Mesodermal cell (in vitro differentiated cells): ENCODE measurements at regions not wholly inside any gene's neighbourhood (a gene's known extent, or its start where the extent isn't known, plus 50 kb on each side); places are given as distances from the start of the nearest gene placed in this dataset.
"Not testable (repeated sequence)": the region's sequence is repeated elsewhere in the genome, so short reads cannot be mapped to it uniquely, and the experiment has no call there.

Experiments
- H3K27ac ChIP-seq: 2 replicates; pipeline ENCODE4 v1.7.0; 2013; ENCODE audit warnings: mild to moderate bottlenecking, low read depth, low read length, moderate library complexity; ENCODE audit not compliant: severe bottlenecking
- H3K36me3 ChIP-seq: 2 replicates; pipeline ENCODE4 v1.7.1; 2013; ENCODE audit warnings: mild to moderate bottlenecking, low read length, moderate library complexity; ENCODE audit not compliant: control insufficient read depth, insufficient read depth
- H3K4me1 ChIP-seq: one replicate; pipeline ENCODE4 v1.7.1; 2013; ENCODE audit warnings: mild to moderate bottlenecking, low read length; ENCODE audit not compliant: insufficient read depth, control insufficient read depth, poor library complexity, severe bottlenecking
- H3K4me3 ChIP-seq: 2 replicates; pipeline ENCODE4 v1.7.0; 2013; ENCODE audit warnings: low read length, control low read depth, mild to moderate bottlenecking; ENCODE audit not compliant: insufficient read depth, poor library complexity, severe bottlenecking; ENCODE audit errors: extremely low read depth
- H3K9me3 ChIP-seq: 2 replicates; pipeline ENCODE4 v1.7.1; 2013; ENCODE audit warnings: mild to moderate bottlenecking, low read length, moderate library complexity; ENCODE audit not compliant: control insufficient read depth
- WGBS, 2 experiments: methylation state at CpG; one replicate each; pipeline ENCODE4 v1.1.5; 2013; ENCODE audit warnings: missing lambda C conversion rate in 2 of 2; ENCODE audit not compliant: insufficient coverage in 2 of 2; 5-methylcytosine and 5-hydroxymethylcytosine counted together

DNA sequence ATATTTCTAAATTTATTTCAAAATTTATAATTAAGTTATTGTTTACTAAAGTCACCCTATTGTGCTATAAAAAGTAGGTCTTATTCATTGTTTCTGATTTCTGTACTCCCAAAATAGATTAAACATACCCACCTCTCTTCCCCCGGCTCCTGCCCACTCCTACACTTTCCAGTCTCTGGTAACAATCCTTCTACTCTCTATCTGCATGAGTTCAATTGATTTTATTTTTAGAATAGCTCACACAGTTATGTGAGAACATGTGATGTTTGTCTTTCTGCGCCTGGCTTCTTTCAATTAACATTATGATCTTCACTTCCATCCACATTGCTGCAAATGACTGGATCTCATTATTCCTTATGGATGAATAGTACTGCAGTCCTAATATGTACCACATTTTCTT, 269.3 kb downstream of the ACTRT1 start:
- no CpG with 5 or more reads among the region's 2 CpGs for WGBS, 2 experiments
- H3K36me3 ChIP-seq: no peaks in the 10 kb centered on the region
- H3K9me3 ChIP-seq: peaks cover 4% of the 10 kb centered on the region
- no peak overlapping the region for H3K4me3 ChIP-seq
- no peaks in the 10 kb centered on the region for H3K4me1 ChIP-seq
- H3K27ac ChIP-seq: no peak overlapping the region

DNA sequence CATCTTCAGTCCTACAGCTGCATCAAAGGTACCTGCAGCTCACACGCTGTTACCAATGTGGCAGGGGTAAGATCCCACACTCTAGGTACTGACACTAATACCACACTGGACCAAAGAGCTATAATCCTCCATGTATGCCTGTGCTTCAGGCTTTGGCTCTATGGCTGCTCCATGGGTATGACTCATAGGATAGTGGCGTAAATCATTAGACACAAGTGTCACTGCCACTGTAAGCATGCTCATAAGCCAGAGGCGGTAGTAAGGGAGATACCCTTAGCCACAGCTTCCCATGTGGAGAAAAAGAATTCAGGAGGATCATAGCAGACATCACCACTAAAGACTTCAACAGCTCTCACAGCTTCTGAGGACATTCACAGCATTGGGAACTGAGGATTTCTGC, 287.5 kb downstream of the ACTRT1 start:
- H3K36me3 ChIP-seq: no peaks in the 10 kb centered on the region
- H3K4me3 ChIP-seq: no peak overlapping the region
- H3K4me1 ChIP-seq: no peaks in the 10 kb centered on the region
- no peaks in the 10 kb centered on the region for H3K9me3 ChIP-seq
- 60 to 90% methylated on average over 1 to 2 of the region's 3 CpGs for WGBS, 2 experiments
- no peak overlapping the region for H3K27ac ChIP-seq

DNA sequence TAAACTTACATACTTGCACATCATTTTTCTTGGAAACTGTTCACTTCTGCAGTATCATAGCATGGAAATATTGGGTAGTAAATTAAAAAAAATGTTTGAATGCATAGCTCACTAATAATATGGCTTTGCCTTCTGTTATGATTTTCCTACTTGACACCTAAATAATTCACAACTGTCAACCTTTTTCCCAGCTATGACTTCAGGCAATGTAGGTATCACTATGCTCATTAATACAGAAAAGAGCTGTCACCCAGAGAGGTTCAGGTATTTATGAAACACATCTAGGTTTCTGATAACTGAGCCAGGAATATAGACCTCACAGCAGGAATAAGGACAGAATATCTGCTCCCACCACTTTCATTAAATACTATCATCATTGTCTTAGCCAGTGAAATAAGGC, 289.5 kb downstream of the ACTRT1 start:
- Histone ChIP-seq H3K36me3 (no peaks in the 10 kb centered on the region), H3K4me3 (no peak overlapping the region), H3K9me3 (no peaks in the 10 kb centered on the region), H3K4me1 (no peaks in the 10 kb centered on the region), H3K27ac (no peak overlapping the region)

DNA sequence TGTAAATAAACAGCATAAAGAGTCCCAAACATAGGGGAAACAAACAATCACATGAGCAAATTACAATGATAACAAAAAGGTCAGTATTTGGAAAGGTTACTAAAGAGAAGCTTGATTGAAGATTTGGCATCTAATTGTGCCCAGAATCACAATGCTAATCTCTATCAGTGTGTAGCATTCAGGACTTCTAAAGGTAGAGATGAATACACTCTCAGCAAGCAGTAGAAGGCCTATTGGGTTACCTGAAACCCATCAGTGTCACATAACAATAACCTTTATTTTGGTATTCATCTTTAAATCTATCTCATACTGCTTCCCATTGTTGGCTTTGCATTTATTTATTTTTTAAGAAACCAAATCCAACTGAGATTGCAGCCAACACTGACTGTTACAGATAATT, 319.5 kb downstream of the ACTRT1 start:
- H3K36me3 ChIP-seq: no peaks in the 10 kb centered on the region
- H3K4me3 ChIP-seq: no peak overlapping the region
- no peak overlapping the region for H3K27ac ChIP-seq
- no peaks in the 10 kb centered on the region for H3K9me3 ChIP-seq
- no peaks in the 10 kb centered on the region for H3K4me1 ChIP-seq

DNA sequence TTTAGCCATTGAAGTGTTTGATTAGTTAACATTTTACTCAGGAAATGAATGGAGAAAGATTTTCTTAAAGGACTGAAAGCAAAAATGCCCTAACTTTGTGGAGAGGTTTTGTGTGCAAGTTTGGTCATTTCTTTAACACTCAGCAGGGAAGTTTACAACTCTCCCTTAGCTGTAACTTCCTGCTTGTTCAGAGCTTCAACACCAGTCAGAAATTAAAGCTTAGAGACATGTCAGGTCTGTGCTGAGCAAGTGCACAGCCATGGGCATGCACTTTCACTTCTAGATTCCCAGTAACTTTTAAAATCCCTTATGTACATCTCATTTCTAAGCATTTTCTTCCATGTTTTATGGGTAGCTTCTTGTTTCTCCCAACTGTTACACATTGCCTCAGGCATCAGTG, 326.0 kb downstream of the ACTRT1 start:
- Histone ChIP-seq H3K36me3 (no peaks in the 10 kb centered on the region), H3K9me3 (no peaks in the 10 kb centered on the region), H3K27ac (no peak overlapping the region), H3K4me3 (no peak overlapping the region), H3K4me1 (no peaks in the 10 kb centered on the region)

DNA sequence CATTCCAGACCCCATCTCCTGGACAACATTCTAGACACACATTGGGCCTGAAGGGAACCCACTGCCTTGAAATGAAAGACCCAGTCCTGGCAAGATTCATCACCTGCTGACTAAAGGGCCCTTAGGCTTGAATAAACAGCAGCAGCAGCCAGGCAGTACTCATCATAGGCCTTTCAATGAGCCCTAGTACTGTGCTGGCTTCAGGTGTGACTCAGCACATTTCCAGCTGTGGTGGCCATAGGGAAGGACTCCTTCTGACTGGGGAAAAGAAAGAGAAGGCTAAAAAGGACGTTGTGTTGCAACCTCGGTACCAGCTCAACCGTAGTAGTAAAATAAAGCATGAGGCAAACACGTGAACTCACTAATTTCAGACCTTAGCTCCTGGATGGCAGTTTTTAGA, 344.0 kb downstream of the ACTRT1 start:
- 93% methylated on average over 3 of the region's 4 CpGs; no CpG with 5 or more reads in 1 of the 2 experiments for WGBS, 2 experiments
- Histone ChIP-seq H3K36me3 (no peaks in the 10 kb centered on the region), H3K9me3 (no peaks in the 10 kb centered on the region), H3K4me3 (no peak overlapping the region), H3K4me1 (no peaks in the 10 kb centered on the region), H3K27ac (peak overlapping the region; percentile 66)

DNA sequence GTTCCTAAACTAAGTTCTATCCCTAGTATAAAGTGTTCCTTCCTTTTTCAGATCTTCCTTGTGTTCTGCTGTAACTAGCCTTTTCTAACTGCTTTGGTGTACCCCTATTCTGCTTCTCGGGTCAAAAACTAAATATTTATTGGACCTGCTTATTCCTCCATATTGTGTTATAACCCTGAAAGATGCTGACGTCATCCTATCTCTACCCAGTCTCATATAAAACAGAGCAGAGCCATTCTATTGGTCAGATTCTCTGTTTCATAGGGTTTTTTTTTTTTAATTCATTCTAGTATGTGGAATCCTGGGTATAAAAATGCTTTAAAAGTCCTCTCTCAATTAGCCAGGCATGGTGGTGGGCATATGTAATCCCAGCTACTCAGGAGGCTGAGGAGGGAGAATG, 349.7 kb downstream of the ACTRT1 start:
- Histone ChIP-seq H3K4me1 (no peaks in the 10 kb centered on the region), H3K27ac (no peak overlapping the region), H3K36me3 (no peaks in the 10 kb centered on the region), H3K4me3 (no peak overlapping the region), H3K9me3 (no peaks in the 10 kb centered on the region)
- no CpG with 5 or more reads among the region's 2 CpGs for WGBS, 2 experiments

DNA sequence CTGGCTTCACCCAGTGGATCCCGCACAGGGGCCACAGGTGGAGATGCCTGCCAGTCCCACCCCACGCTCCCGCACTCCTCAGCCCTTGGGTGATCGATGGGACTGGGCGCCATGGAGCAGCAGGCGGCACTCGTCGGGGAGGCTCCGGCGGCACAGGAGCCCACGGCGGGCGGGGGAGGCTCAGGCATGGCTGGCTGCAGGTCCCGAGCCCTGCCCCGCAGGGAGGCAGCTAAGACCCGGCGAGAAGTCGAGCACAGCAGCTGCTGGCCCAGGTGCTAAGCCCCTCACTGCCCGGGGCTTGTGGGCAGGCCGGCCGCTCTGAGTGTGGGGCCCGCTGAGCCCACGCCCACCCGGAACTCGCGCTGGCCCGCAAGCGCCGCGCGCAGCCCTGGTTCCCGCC, 389.3 kb downstream of the ACTRT1 start:
- not testable (repeated sequence) for H3K9me3 ChIP-seq, H3K36me3 ChIP-seq, H3K27ac ChIP-seq, H3K4me1 ChIP-seq, H3K4me3 ChIP-seq
- WGBS, 2 experiments: 95% methylated on average over 8 of the region's 32 CpGs; no CpG with 5 or more reads in 1 of the 2 experiments

DNA sequence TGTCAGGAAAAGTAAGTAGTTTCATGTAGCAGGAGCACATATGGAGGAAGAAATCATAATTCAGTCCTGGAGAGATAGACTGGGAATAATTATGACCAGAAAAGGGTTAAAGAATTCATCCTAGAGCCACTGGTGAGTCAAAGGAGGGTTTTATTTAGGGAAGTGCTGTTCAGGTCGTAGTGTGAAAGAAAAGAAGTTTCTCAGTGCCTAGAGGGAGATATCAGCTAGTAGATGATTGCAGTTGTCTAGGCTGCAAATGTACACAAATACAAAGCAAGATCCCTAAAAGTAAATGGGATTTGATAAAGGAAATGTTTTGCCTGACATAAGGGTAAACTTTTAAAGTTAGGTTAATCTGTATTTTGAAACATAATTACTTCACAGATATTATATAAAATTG, 403.2 kb downstream of the ACTRT1 start:
- Histone ChIP-seq H3K36me3 (no peaks in the 10 kb centered on the region), H3K4me3 (no peak overlapping the region), H3K9me3 (no peaks in the 10 kb centered on the region), H3K4me1 (no peaks in the 10 kb centered on the region), H3K27ac (no peak overlapping the region)
- no CpG with 5 or more reads among the region's 1 CpG for WGBS, 2 experiments

DNA sequence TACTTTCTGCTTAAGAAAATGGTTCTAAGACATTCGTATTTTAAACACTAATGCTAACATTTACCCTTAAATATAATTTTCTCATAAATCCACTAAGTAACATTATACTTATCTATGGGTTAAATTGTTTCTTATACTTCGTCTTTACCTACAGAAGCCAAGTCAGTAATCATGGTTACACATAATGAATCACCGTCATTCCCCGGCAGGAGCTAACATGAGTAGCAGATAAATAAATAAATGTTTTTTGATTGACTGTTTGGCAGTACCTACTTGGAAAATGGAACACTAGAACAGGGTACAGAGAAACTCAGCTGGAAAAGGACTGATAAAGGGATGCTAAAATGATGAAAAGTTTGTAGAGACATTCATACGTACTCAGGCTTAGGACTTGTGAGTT, 430.4 kb downstream of the ACTRT1 start:
- Histone ChIP-seq H3K9me3 (no peaks in the 10 kb centered on the region), H3K4me1 (no peaks in the 10 kb centered on the region), H3K36me3 (no peaks in the 10 kb centered on the region), H3K27ac (no peak overlapping the region), H3K4me3 (no peak overlapping the region)
- WGBS, 2 experiments: 100% methylated on average over 1 of the region's 5 CpGs; no CpG with 5 or more reads in 1 of the 2 experiments

DNA sequence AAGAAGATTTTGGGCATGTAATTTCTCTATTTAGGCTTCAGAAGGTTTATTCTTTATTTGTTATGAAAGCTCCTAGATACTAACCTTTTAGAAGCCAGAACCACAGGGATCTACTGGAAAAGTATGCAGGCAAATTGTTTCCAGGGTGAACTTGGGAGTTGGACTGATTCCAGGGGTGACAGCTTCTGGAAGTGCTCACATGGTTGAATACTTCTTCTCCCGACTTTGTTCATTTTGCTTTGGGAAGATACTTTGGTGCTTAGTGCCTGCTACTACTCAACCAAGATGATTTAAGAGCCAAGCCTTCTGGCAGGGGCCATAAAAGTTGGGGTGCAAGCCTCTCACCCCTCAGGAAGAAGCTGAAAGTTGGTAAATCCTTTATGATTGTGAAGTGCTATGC, 445.6 kb downstream of the ACTRT1 start:
- H3K27ac ChIP-seq: no peak overlapping the region
- no peaks in the 10 kb centered on the region for H3K4me1 ChIP-seq
- no CpG with 5 or more reads among the region's 1 CpG for WGBS, 2 experiments
- no peaks in the 10 kb centered on the region for H3K9me3 ChIP-seq
- no peaks in the 10 kb centered on the region for H3K36me3 ChIP-seq
- H3K4me3 ChIP-seq: no peak overlapping the region

DNA sequence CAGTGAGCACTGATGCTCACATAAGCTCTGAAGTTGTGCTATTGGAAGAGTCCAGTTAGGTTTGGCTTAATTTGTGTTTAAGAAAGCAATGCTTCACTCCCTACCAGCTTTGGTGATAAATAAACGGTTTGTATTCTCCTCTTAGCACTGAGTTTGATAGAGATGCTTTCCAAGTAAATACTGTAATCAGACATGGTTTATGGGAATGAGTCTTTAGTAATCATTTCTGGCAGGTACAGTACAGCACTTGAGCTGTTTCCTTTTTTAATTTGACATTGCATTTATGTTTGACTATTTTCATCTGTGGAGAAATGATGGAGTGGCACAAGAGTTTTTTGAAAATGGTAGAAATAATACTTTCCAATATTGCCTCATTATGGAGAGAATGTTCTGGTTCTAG, 455.3 kb downstream of the ACTRT1 start:
- WGBS, 2 experiments: no CpG with 5 or more reads among the region's 1 CpG
- no peak overlapping the region for H3K27ac ChIP-seq
- no peaks in the 10 kb centered on the region for H3K36me3 ChIP-seq

More for the DNA sequence above, 455.3 kb downstream of the ACTRT1 start:
- H3K4me3 ChIP-seq: no peak overlapping the region
- H3K9me3 ChIP-seq: no peaks in the 10 kb centered on the region
- H3K4me1 ChIP-seq: no peaks in the 10 kb centered on the region
